Psoas muscle (tissue), 7 donors: ENCODE measurements at regions not wholly inside any gene's neighbourhood (a gene's known extent, or its start where the extent isn't known, plus 50 kb on each side); places are given as distances from the start of the nearest gene placed in this dataset.

Experiments used
- ATAC-seq, 4 donors: fragments of 200-7000 bp; cut with Tn5 transposase; one replicate each; pipeline ENCODE4 v1.9.1; 2020; ENCODE audit warnings: moderate library complexity in 3 of 4, mild to moderate bottlenecking in 2 of 4
- DNase-seq, 2 donors: peaks; one replicate each; pipeline ENCODE4 v3.0.0-alpha.2; 2020
- H3K27ac ChIP-seq: fragments of 200-600 bp; one replicate; pipeline ENCODE4 v1.8.0; 2022
- H3K27me3 ChIP-seq, 3 donors: fragments of 200-600 bp in 1 of 3; one replicate each; pipeline versions ENCODE4 v1.6.1 to v1.8.0; 2013 to 2022; ENCODE audit warnings: low read length in 2 of 3, mild to moderate bottlenecking in 2 of 3, moderate library complexity in 1 of 3; ENCODE audit not compliant: insufficient read depth in 3 of 3
- H3K36me3 ChIP-seq, 2 donors: fragments of 200-600 bp in 1 of 2; one replicate each; pipeline versions ENCODE4 v1.6.1 to v1.8.0; 2013 to 2022; ENCODE audit warnings: low read depth in 1 of 2, mild to moderate bottlenecking in 1 of 2, moderate library complexity in 1 of 2; ENCODE audit not compliant: insufficient read depth in 1 of 2
- H3K4me1 ChIP-seq: fragments of 200-600 bp; one replicate; pipeline ENCODE4 v1.8.0; 2022
- H3K4me3 ChIP-seq: fragments of 200-600 bp; one replicate; pipeline ENCODE4 v1.8.0; 2022; ENCODE audit warnings: mild to moderate bottlenecking
- H3K9me3 ChIP-seq: fragments of 200-600 bp; one replicate; pipeline ENCODE4 v1.8.0; 2022
- WGBS, 3 donors: extraction: QIAGEN DNeasy Blood & Tissue Kit; methylation state at CpG; one replicate each; pipeline versions ENCODE4 v1.1.6 to v1.1.7; 2013; 5-methylcytosine and 5-hydroxymethylcytosine counted together
- intact Hi-C, 2 donors: fragments of 100-400 bp; cut with DNase I; formaldehyde crosslinking; loops; one replicate each; pipeline versions ENCODE4 v1.11.0 to v1.14.2; 2022
- TF ChIP-seq, protein P1 (sequence below): fragments of 200-600 bp; IDR thresholded peaks from one replicate; pipeline ENCODE4 v1.8.0; 2022; ENCODE audit warnings: antibody characterized with exemption
- donor health status: healthy with polysubstance abuse.
- donor health status: DM: no; HTN: no; CAD: no; lungs with moderate emphysema.
- donor health status: Bipolar disorder and iron deficiency.
- donor health status: healthy.
- donor health status: DM: yes; HTN: yes; CAD: no.
- donor health status: DM: no; HTN: no; CAD: no.
- donor health status: DM: yes; HTN: yes; CAD: no.

DNA sequence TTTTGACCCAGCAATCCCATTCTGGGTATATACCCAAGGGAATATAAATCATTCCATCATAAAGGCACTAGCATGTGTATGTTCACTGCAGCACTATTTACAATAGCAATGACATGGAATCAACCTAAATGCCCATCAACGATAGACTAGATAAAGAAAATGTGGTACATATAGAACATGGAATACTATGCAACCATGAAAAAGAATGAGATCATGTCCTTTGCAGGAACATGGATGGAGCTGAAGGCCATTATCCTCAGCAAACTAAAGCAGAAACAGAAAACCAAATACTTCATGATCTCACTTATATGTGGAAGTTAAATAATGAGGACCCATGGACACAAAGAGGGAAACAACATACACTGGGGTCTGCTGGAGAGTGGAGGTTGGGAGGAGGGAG is 58.0 kb upstream of the STARD3NL start:
- 90 to 100% (median 100%) methylated on average over 1 of the region's 1 CpG for WGBS, 3 donors
- Histone ChIP-seq H3K27me3 (no peaks in the 10 kb centered on the region), H3K27ac (no peak overlapping the region), H3K36me3 (no peaks in the 10 kb centered on the region), H3K4me3 (no peak overlapping the region), H3K9me3 (peaks cover 13% of the 10 kb centered on the region), H3K4me1 (no peaks in the 10 kb centered on the region)
- DNase-seq (no peak), ATAC-seq (no peak)
- intact Hi-C loops, result no loop called here
- TF ChIP-seq, protein P1, sequence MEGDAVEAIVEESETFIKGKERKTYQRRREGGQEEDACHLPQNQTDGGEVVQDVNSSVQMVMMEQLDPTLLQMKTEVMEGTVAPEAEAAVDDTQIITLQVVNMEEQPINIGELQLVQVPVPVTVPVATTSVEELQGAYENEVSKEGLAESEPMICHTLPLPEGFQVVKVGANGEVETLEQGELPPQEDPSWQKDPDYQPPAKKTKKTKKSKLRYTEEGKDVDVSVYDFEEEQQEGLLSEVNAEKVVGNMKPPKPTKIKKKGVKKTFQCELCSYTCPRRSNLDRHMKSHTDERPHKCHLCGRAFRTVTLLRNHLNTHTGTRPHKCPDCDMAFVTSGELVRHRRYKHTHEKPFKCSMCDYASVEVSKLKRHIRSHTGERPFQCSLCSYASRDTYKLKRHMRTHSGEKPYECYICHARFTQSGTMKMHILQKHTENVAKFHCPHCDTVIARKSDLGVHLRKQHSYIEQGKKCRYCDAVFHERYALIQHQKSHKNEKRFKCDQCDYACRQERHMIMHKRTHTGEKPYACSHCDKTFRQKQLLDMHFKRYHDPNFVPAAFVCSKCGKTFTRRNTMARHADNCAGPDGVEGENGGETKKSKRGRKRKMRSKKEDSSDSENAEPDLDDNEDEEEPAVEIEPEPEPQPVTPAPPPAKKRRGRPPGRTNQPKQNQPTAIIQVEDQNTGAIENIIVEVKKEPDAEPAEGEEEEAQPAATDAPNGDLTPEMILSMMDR, result no peak

DNA sequence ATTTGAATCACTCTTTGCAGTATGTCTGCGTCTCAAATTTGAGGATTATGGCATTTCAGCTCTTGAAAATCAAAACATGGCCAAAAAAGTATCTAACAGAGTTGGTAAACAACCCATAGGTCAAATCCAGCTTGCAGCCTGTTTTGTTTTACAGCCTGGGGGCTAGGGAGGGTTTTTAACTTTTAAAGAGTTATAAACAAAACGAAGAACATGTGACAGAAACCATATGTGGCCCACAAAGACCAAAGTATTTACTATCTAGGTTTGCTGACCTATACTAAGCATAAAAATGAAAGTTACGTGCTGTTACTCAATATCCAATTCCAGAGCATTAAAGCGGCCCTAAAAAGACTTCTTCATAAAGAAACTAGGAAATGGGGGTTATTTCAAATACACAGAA is 55.5 kb upstream of the STARD3NL start:
- peaks cover 13% of the 10 kb centered on the region for H3K9me3 ChIP-seq
- intact Hi-C loops, result no loop called here
- H3K27me3 ChIP-seq, result no peaks in the 10 kb centered on the region
- 81 to 86% (median 85%) methylated on average over 4 of the region's 4 CpGs for WGBS, 3 donors
- no peak for ATAC-seq
- no peak overlapping the region for H3K27ac ChIP-seq
- TF ChIP-seq, protein P1, result no peak
- no peaks in the 10 kb centered on the region for H3K4me1 ChIP-seq
- H3K36me3 ChIP-seq, result no peaks in the 10 kb centered on the region
- H3K4me3 ChIP-seq, result no peak overlapping the region
- no peak for DNase-seq

DNA sequence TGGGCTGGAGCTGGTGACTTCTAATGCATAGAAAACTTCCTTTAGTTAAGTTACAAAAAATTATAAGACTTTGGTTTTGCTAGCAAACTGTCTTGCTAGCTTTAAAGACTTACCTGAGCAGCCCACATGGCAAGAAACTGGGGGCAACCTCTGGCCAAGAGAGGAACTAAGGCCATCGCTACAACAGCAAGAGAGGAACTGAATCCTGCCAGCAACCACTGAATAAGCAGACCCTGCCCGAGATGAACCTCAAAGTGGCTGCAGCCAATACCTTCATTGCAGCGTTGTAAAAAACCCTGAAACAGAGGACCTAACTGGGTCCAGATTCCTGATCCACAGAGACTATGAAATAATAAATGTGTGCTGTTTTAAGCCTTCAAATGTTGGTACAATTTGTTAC is 54.6 kb upstream of the STARD3NL start:
- ATAC-seq (no peak), DNase-seq (no peak)
- 91 to 93% (median 93%) methylated on average over 3 of the region's 3 CpGs for WGBS, 3 donors
- intact Hi-C loops, result no loop called here
- Histone ChIP-seq H3K4me1 (no peaks in the 10 kb centered on the region), H3K27me3 (no peaks in the 10 kb centered on the region), H3K27ac (no peak overlapping the region), H3K36me3 (no peaks in the 10 kb centered on the region), H3K9me3 (peaks cover 13% of the 10 kb centered on the region), H3K4me3 (no peak overlapping the region)
- TF ChIP-seq, protein P1, result no peak

DNA sequence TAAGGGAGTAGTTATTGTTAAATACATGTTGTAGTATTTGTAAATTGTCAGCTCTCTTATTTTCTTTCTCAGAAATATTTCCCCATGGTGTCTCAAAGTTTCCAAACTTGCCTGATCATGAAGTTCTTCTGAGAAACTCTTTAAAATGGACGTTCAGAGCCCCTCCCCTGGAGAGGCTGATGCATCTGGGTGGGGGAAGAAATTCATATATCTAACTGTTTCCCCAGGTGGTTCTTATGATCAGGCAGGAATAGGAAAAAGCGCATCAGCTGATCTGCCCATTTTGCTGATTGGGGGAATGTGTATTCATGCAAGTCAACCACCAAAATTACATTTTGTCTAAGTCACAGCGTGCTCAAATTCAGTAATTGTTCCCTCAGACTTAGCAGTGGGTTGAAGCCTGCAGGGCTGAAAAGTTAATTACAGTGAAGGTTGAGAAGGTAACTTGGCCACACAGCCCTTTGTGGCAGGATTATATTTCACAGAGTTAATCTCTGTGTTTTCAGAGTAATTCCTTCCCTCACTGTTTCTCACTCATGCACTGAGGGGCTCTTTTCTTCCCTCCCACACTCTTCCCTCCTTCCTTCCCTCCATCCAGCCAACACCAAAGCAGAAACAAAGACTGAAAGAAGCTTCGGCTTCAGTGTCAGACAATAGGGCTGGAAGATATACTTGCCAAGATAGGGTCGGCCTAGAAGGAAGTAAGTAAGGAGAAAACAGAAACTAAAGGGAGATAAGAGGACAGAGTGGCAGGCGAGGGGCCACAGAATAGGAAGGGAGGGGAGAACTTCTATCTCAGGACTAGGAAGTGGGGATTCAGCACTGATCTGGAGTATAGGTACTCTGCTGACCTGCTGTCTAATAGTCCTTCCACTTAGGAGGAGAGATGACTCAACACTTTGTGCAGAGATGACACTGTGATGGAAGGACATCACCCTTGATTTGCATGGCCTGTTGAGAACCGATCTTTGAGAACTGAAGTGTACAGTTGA is 50.5 kb upstream of the STARD3NL start:
- Histone ChIP-seq H3K27ac (no peak overlapping the region), H3K27me3 (no peaks in the 10 kb centered on the region), H3K9me3 (no peaks in the 10 kb centered on the region), H3K4me1 (no peaks in the 10 kb centered on the region), H3K36me3 (no peaks in the 10 kb centered on the region), H3K4me3 (no peak overlapping the region)
- intact Hi-C loops, result no loop called here
- TF ChIP-seq, protein P1, result no peak
- no peak for DNase-seq
- ATAC-seq, result no peak
- 75 to 77% (median 76%) methylated on average over 7 of the region's 7 CpGs for WGBS, 3 donors
